Nephron progenitor cell (in vitro differentiated cells): ENCODE measurements at regions not wholly inside any gene's neighbourhood (a gene's known extent, or its start where the extent isn't known, plus 50 kb on each side); places are given as distances from the start of the nearest gene placed in this dataset.

Experiments
- DNase-seq: peaks from one replicate; pipeline ENCODE4 v3.0.0; 2021
- H3K27ac Mint-ChIP-seq: 2 replicates; pipeline ENCODE4 v1.8.0; 2021; ENCODE audit warnings: mild to moderate bottlenecking, moderate library complexity, mixed read lengths
- H3K27me3 Mint-ChIP-seq: 2 replicates; pipeline ENCODE4 v1.8.0; 2021; ENCODE audit warnings: mild to moderate bottlenecking, low read depth, mixed read lengths; ENCODE audit not compliant: poor library complexity
- H3K36me3 Mint-ChIP-seq: 2 replicates; pipeline ENCODE4 v1.8.0; 2021; ENCODE audit warnings: low read depth, mixed read lengths
- H3K4me1 Mint-ChIP-seq: 2 replicates; pipeline ENCODE4 v1.8.0; 2021; ENCODE audit warnings: mixed read lengths
- H3K4me3 Mint-ChIP-seq: 2 replicates; pipeline ENCODE4 v1.8.0; 2021; ENCODE audit warnings: mild to moderate bottlenecking, moderate library complexity, mixed read lengths
- H3K9me3 Mint-ChIP-seq: 2 replicates; pipeline ENCODE4 v1.8.0; 2021; ENCODE audit warnings: mild to moderate bottlenecking, moderate library complexity, mixed read lengths
- CTCF ChIP-seq: fragments of 200-600 bp; sonication (generic); IDR thresholded peaks from 2 replicates; pipeline ENCODE4 v1.5.0; 2021; ENCODE audit warnings: antibody characterized with exemption

GRCh38 chr5:127999909-128000308, 83.7 kb upstream of the SLC12A2 start:
- H3K27me3 Mint-ChIP-seq: no peaks in the 10 kb centered on the region
- DNase-seq: no peak
- peaks cover 8% of the 10 kb centered on the region for H3K36me3 Mint-ChIP-seq
- H3K27ac Mint-ChIP-seq: no peak overlapping the region
- TF ChIP-seq CTCF: no peak
- H3K4me1 Mint-ChIP-seq: peaks cover 5% of the 10 kb centered on the region
- H3K4me3 Mint-ChIP-seq: no peak overlapping the region
- H3K9me3 Mint-ChIP-seq: no peaks in the 10 kb centered on the region

- Mint-ChIP-seq H3K36me3 (peaks cover 9% of the 10 kb centered on the region), H3K9me3 (no peaks in the 10 kb centered on the region), H3K27ac (no peak overlapping the region), H3K4me3 (no peak overlapping the region), H3K27me3 (no peaks in the 10 kb centered on the region), H3K4me1 (peaks cover 3% of the 10 kb centered on the region)
- DNase-seq: no peak
- TF ChIP-seq CTCF: no peak
These were observed 81.1 kb upstream of the SLC12A2 start for GRCh38 chr5:128002425-128002824.

- Mint-ChIP-seq H3K4me1 (no peaks in the 10 kb centered on the region), H3K4me3 (no peak overlapping the region), H3K36me3 (peaks cover 9% of the 10 kb centered on the region), H3K9me3 (no peaks in the 10 kb centered on the region), H3K27ac (no peak overlapping the region), H3K27me3 (no peaks in the 10 kb centered on the region)
- DNase-seq: no peak
- no peak for TF ChIP-seq CTCF
These were observed 75.6 kb upstream of the SLC12A2 start for GRCh38 chr5:128007939-128008338.

- Mint-ChIP-seq H3K4me1 (no peaks in the 10 kb centered on the region), H3K4me3 (no peak overlapping the region), H3K36me3 (peaks cover 5% of the 10 kb centered on the region), H3K9me3 (no peaks in the 10 kb centered on the region), H3K27ac (no peak overlapping the region), H3K27me3 (no peaks in the 10 kb centered on the region)
- DNase-seq: no peak
- no peak for TF ChIP-seq CTCF
These were observed 74.2 kb upstream of the SLC12A2 start for GRCh38 chr5:128009403-128009802.

- H3K9me3 Mint-ChIP-seq: no peaks in the 10 kb centered on the region
- no peak for TF ChIP-seq CTCF
These were observed 72.2 kb upstream of the SLC12A2 start for GRCh38 chr5:128011339-128011738.

GRCh38 chr5:128014578-128014977, 69.0 kb upstream of the SLC12A2 start:
- Mint-ChIP-seq H3K36me3 (no peaks in the 10 kb centered on the region), H3K27ac (no peak overlapping the region), H3K4me1 (peaks cover 5% of the 10 kb centered on the region), H3K27me3 (no peaks in the 10 kb centered on the region), H3K9me3 (no peaks in the 10 kb centered on the region), H3K4me3 (no peak overlapping the region)
- no peak for DNase-seq
- TF ChIP-seq CTCF: no peak

More at GRCh38 chr5:128011339-128011738, 72.2 kb upstream of the SLC12A2 start:
- no peak overlapping the region for H3K4me3 Mint-ChIP-seq
- no peak overlapping the region for H3K27ac Mint-ChIP-seq
- DNase-seq: no peak
- no peaks in the 10 kb centered on the region for H3K27me3 Mint-ChIP-seq
- H3K4me1 Mint-ChIP-seq: peaks cover 5% of the 10 kb centered on the region
- no peaks in the 10 kb centered on the region for H3K36me3 Mint-ChIP-seq
